Activated CD8-positive, alpha-beta memory T cell treated with anti-CD3 and anti-CD28 coated beads, Interleukin-2, amount 10 ng/mL, durations not matched to agents 7 days and 5 days (primary cell): ENCODE measurements at regions not wholly inside any gene's neighbourhood (a gene's known extent, or its start where the extent isn't known, plus 50 kb on each side); places are given as distances from the start of the nearest gene placed in this dataset.

Experiments
- ATAC-seq: fragments of 150-1000 bp; cut with Tn5 transposase; one replicate; pipeline ENCODE4 v1.10.0; 2021; ENCODE audit warnings: moderate library complexity
- CTCF ChIA-PET: fragments of 350-600 bp; sonication (Branson Sonifier 250); formaldehyde crosslinking; loops from one replicate; lab custom pipeline; 2021; ENCODE audit warnings: antibody characterized with exemption; lab: Charles Lee
- DNase-seq: peaks from one replicate; pipeline ENCODE4 v3.0.0-alpha.2; 2020
- H3K27ac Mint-ChIP-seq: one replicate; pipeline ENCODE4 v1.8.0; 2021; ENCODE audit warnings: mild to moderate bottlenecking, mixed read lengths
- H3K27me3 Mint-ChIP-seq: one replicate; pipeline ENCODE4 v1.8.0; 2021; ENCODE audit warnings: mixed read lengths
- H3K36me3 Mint-ChIP-seq: one replicate; pipeline ENCODE4 v1.8.0; 2021; ENCODE audit warnings: mild to moderate bottlenecking, mixed read lengths
- H3K4me1 Mint-ChIP-seq: one replicate; pipeline ENCODE4 v1.8.0; 2021; ENCODE audit warnings: mixed read lengths
- H3K4me3 Mint-ChIP-seq: one replicate; pipeline ENCODE4 v1.8.0; 2021; ENCODE audit warnings: mild to moderate bottlenecking, moderate library complexity, mixed read lengths
- H3K9me3 Mint-ChIP-seq: one replicate; pipeline ENCODE4 v1.8.0; 2022; ENCODE audit warnings: low read depth, mixed read lengths

DNA sequence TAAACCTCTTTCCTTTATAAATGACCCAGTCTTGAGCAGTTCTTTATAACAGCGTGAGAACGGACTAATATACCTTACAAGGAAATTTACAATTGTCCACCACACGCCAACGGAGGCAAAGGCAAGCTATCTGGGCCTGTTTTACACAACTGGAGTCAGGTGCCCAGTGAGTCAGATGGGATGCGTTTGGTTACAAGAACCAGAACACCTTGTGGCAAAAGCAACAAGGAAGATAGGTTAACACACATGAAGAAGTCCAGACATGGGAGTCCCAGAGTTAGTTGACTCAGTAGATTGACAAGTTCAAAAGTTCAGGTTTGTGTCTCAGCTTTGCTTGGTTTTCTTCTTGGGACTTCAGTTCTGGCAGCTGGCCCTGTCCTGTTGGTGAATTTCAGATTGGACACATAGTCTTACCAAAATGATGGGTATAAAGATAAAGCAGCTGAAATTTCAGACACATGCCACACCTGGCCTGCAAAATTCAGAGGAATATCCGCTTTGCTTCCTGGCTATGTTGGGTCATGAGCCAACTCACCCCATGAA lies 97.9 kb downstream of the PXDC1 start:
- Mint-ChIP-seq H3K4me1 (no peaks in the 10 kb centered on the region), H3K27ac (no peak overlapping the region), H3K9me3 (no peaks in the 10 kb centered on the region), H3K4me3 (no peak overlapping the region), H3K27me3 (peaks cover 3% of the 10 kb centered on the region), H3K36me3 (no peaks in the 10 kb centered on the region)
- CTCF ChIA-PET = no interaction called here
- DNase-seq = no peak
- no peak for ATAC-seq

DNA sequence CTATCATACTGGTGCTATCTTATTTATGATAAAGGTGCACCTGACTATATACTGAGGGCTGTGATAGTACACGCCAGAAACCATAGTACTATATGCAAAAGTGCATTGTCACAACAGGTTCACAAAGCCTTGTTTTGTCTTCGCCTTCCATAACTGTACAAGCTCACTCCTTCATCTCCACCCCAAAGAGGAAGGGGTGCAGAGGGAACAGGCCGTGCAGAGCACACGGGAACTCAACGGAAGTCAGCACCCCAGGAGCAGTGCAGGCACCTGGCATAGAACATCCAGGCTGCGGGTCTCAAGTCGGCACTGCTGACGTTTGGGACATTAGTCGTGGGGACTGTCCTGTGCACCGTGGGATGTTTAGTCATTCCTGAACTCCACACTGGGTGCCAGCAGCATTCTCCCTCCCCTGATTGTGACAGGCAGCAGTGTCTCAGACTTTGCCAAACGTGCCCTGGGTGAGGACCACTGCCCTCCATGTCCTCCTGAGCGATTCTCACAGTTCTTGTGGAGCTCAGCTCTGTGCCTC lies 99.7 kb downstream of the PXDC1 start:
- Mint-ChIP-seq H3K9me3 (no peaks in the 10 kb centered on the region), H3K27ac (no peak overlapping the region), H3K27me3 (peaks cover 3% of the 10 kb centered on the region), H3K4me3 (no peak overlapping the region), H3K4me1 (no peaks in the 10 kb centered on the region), H3K36me3 (no peaks in the 10 kb centered on the region)
- no peak for ATAC-seq
- CTCF ChIA-PET = no interaction called here
- no peak for DNase-seq

DNA sequence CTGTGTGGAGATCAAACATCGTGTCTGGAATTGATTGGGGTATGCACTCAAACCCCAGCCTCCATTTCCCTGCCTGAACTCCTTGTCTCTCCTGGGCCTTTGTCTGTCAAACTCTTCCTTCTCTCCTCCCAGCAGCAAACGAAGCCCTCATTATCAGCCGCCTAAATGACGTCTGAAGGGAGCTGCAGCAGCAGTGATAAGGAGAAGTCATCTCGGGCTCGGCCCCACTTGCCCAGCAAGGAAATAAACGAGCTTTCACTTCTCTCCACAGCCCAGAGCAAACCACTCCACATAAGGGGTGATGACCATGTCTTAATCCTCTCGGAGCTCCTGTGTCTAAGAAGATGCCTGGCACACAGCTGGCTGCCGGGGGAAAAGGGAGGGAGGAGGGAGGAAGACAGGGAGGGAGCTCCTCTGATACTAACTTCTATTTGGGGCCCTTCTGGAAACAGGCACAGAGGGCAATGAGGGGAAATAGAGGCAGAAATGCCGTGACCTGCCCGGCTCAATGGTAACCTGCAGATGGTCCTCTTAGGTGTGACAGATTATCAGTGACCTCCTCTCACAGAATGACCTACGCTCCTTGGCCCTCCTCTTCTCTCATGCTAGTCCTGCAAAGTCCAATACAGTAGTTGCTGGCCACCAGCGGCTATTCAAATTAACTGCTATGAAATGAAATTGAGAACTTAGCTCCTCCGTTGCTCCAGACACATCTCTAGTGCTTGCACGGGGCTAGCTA lies 100.4 kb downstream of the PXDC1 start:
- peaks cover 2% of the 10 kb centered on the region for H3K27me3 Mint-ChIP-seq
- H3K9me3 Mint-ChIP-seq = no peaks in the 10 kb centered on the region
- no peak overlapping the region for H3K27ac Mint-ChIP-seq
- H3K4me3 Mint-ChIP-seq = no peak overlapping the region
- H3K36me3 Mint-ChIP-seq = no peaks in the 10 kb centered on the region
- CTCF ChIA-PET = no interaction called here
- no peak for DNase-seq
- no peaks in the 10 kb centered on the region for H3K4me1 Mint-ChIP-seq
- no peak for ATAC-seq

DNA sequence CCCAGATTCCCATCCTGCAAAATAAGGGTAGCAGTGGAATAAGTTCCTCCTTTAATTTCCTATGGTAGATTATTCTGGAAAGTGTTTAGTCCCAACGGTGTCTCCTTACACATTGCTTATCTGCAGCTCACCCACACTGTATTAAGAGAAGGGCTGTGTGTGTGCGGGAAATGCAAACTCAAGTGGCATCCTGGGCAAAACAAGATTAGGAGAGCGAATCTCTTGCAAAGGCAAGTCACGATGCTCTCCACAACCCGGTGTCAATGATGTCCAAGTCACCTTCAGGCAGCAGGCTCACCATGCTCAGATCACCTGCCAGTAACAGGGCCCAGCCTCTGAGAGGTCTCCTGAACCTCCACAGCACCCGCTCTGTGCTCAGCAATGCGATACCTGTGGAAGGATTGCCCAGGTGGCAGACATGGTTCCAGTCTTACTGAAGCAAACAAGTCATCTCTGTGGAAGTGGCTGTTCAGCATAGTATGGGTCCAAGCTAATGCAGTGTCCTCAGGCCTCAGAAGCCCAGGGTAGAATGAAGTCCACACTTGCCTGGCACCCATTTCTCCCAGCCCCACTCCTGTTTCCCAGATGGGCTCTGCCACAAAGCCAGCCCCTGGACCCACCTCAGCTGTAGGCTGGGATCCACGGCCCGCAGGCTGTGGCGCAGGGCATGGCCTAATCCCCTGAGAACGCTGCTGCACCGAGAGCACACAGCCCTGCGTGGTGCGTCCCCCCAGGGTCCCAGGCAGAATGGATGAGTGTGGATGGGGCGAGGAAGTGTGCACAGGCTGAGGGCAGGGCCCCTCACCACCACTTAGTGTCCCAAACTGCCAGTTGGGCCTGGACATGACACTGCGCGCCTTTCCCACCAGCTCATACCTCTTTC lies 101.2 kb downstream of the PXDC1 start:
- H3K4me1 Mint-ChIP-seq = no peaks in the 10 kb centered on the region
- CTCF ChIA-PET = no interaction called here
- no peak overlapping the region for H3K27ac Mint-ChIP-seq
- H3K9me3 Mint-ChIP-seq = no peaks in the 10 kb centered on the region
- no peak for ATAC-seq
- no peaks in the 10 kb centered on the region for H3K27me3 Mint-ChIP-seq
- H3K36me3 Mint-ChIP-seq = no peaks in the 10 kb centered on the region
- DNase-seq = peak; percentile 19
- H3K4me3 Mint-ChIP-seq = no peak overlapping the region

DNA sequence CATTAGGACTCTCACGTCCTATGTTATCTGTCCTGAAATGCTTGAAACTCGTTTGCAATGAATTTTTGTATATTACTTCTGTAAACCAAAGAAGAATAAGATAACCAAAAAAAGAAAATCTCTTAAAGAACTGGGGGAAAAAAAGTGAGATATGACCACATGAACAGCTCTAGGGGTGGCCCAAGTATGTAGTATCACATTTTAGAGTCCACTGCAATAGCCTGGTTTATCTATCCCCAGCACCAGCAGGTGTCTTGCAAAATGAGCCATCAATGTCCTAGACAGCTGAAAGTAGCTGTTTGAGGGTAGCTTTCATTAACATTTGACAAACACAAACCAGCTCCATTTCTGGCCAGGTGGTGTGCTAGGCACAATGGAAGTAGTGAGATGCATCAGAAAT lies 102.8 kb downstream of the PXDC1 start:
- H3K4me3 Mint-ChIP-seq = no peak overlapping the region
- DNase-seq (peak; percentile 5), ATAC-seq (no peak)
- H3K27ac Mint-ChIP-seq = no peak overlapping the region
- H3K36me3 Mint-ChIP-seq = no peaks in the 10 kb centered on the region
- CTCF ChIA-PET = interaction anchor here (0.9 kb wide), 1 partner anchor 84 kb away, joined by 3 read pairs; no protein-coding TSS in a partner anchor
- peaks cover 8% of the 10 kb centered on the region for H3K27me3 Mint-ChIP-seq
- H3K9me3 Mint-ChIP-seq = no peaks in the 10 kb centered on the region
- H3K4me1 Mint-ChIP-seq = no peaks in the 10 kb centered on the region

DNA sequence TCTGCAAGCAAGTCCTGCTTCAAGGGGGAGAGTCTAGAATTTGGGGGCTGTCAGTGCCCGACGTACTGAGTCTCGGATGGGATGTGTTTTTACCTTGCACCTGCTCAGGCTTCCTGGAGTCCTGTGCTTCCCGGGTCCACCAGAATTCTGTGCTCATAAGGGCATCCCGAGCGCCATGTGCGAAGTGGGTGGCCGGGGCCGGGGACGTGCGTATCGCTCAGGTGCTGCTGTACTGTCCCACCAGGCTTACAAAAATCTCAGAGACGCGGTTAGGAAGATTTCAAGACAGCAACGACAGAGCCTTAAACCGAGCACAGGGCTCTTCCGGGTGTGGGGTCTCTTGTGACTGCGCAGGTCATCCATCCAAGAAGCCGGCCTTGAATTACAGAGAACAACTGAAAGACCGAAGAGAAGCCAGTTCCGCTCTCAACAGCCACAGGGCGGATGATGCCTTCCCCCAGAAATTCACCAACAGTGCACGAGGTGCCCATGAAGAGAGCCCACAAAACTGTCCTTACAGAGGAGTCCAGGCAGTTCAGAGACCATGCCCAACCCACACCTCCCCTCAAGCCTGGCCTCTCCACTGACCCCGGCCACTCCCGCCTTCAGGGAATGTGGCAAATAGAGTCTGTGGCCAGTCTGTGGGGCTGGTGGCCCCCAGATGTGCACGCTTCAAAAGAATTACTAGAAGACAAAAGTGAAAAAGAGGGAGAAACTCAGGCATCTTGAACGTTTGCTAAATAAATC lies 104.7 kb downstream of the PXDC1 start:
- CTCF ChIA-PET = no interaction called here
- Mint-ChIP-seq H3K4me1 (no peaks in the 10 kb centered on the region), H3K9me3 (no peaks in the 10 kb centered on the region), H3K27me3 (peaks cover 12% of the 10 kb centered on the region), H3K36me3 (no peaks in the 10 kb centered on the region), H3K27ac (no peak overlapping the region), H3K4me3 (no peak overlapping the region)
- ATAC-seq (no peak), DNase-seq (peak; percentile 11)

DNA sequence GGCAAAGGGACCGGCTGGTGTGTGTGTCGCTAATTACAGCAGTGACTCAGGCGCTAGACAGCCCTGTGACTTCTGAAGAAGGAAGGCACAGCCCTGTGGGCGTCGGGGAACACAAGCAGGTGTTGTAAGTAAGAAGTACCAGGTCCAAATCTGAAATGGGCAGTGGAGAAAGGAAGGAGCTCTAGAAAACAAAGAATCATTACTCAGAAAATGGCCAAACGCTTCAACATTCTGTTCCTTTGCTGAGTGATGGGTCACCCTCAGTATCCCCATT lies 106.8 kb downstream of the PXDC1 start:
- H3K36me3 Mint-ChIP-seq = no peaks in the 10 kb centered on the region
- CTCF ChIA-PET = no interaction called here
- ATAC-seq = no peak
- peak; percentile 16 for DNase-seq
- H3K4me1 Mint-ChIP-seq = no peaks in the 10 kb centered on the region
- no peak overlapping the region for H3K27ac Mint-ChIP-seq
- no peak overlapping the region for H3K4me3 Mint-ChIP-seq
- H3K9me3 Mint-ChIP-seq = no peaks in the 10 kb centered on the region
- H3K27me3 Mint-ChIP-seq = peaks cover 16% of the 10 kb centered on the region

DNA sequence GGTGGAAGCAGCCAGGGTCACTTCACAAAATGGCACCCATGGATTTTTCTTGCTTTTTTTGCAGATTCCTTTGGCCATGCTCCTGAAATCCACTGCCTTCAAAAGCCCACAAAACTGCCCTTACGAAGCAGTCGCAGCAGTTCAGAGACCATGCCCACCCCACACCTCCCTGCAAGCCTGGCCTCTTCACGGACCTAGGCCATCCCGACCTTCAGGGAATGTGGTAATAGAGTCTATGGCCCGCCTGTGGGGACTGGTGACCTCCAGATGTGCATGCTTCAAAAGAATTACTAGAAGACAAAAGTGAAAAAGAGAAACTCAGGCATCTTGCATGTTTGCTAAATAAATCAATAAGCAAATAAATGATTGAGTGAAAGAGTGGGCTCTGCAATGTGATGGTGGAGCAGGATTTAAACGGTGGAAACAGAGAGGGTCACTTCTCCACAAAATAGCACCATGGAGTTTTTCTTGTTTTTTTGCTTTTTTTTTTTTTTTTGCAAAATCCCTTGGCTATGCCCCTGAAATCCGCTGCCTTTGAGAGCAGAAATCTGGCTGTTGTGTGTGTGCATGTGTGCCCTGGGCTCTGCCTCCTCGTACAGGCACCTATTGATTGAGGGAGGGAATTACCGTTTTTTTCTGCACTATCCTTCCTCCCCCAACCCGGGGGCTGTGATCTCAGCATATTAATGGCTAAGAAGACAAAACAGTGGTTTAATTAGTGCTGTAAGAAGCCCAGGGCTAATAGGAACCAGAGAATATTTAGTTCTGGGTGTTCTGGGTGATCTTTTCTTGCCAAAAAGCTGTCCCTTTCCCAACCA lies 107.4 kb downstream of the PXDC1 start:
- Mint-ChIP-seq H3K4me3 (no peak overlapping the region), H3K36me3 (no peaks in the 10 kb centered on the region), H3K4me1 (no peaks in the 10 kb centered on the region), H3K27me3 (peaks cover 18% of the 10 kb centered on the region), H3K9me3 (no peaks in the 10 kb centered on the region), H3K27ac (no peak overlapping the region)
- DNase-seq (no peak), ATAC-seq (no peak)
- CTCF ChIA-PET = no interaction called here

DNA sequence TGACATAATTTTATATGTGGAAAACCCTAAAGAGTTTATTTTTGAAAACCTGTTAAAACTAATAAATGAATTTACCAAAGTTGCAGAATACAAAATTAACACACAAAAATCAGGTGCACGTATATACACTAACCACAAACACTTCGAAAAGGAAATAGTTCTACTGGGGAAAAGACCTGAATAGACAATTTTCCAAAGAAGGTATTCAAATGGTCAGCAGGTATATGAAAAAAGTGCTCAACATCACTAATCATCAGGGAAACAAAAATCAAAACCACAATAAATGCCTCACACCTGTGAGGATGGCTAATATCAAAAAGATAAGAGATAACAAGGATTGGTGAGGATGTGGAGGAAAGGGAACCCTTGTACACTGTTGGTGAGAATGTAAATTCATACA lies 110.6 kb downstream of the PXDC1 start:
- H3K27ac Mint-ChIP-seq = no peak overlapping the region
- DNase-seq = no peak
- H3K36me3 Mint-ChIP-seq = no peaks in the 10 kb centered on the region
- no peak overlapping the region for H3K4me3 Mint-ChIP-seq
- no peaks in the 10 kb centered on the region for H3K9me3 Mint-ChIP-seq
- ATAC-seq = no peak
- H3K27me3 Mint-ChIP-seq = peaks cover 28% of the 10 kb centered on the region
- H3K4me1 Mint-ChIP-seq = no peaks in the 10 kb centered on the region
- CTCF ChIA-PET = no interaction called here

DNA sequence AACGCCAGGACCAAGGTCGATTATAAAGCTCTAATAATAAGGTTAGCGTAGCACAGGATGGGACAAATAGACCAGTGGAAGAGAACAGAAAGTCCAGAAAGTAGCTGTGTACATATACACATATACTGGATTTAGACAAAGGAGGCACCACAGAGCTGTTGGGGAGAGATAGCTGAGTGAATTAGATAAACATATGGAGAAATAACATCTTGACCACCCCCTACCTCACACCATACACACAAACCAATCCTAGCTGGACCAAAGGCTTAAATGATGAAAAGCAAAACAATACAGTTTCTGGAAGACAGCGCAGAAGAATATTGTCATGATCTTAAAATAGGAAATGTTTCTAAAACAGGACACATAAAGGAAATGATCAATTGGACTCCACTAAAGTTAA lies 112.9 kb downstream of the PXDC1 start:
- H3K36me3 Mint-ChIP-seq = no peaks in the 10 kb centered on the region
- CTCF ChIA-PET = no interaction called here
- DNase-seq = no peak
- peaks cover 21% of the 10 kb centered on the region for H3K27me3 Mint-ChIP-seq
- H3K27ac Mint-ChIP-seq = no peak overlapping the region
- no peak overlapping the region for H3K4me3 Mint-ChIP-seq
- no peaks in the 10 kb centered on the region for H3K9me3 Mint-ChIP-seq
- no peaks in the 10 kb centered on the region for H3K4me1 Mint-ChIP-seq
- no peak for ATAC-seq

DNA sequence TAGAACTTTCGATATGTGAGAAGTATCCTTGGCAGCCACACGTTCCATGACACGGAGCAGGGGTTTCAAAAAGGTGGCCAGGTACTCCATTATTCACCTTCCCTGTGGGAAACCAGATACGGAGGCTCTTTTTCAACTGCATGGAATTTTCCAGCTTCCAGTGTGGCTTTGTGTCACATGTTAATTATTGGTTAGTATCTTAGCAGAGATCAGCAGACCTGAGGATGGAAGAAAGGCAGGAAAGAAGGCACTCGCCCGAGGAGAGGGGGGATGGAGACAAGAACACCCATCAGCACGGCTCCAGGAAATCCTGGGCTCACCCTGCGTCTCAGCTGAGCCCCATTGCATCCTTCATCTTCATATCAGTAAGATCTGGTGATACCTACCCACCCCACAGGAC lies 115.5 kb downstream of the PXDC1 start:
- no peaks in the 10 kb centered on the region for H3K4me1 Mint-ChIP-seq
- CTCF ChIA-PET = no interaction called here

DNA sequence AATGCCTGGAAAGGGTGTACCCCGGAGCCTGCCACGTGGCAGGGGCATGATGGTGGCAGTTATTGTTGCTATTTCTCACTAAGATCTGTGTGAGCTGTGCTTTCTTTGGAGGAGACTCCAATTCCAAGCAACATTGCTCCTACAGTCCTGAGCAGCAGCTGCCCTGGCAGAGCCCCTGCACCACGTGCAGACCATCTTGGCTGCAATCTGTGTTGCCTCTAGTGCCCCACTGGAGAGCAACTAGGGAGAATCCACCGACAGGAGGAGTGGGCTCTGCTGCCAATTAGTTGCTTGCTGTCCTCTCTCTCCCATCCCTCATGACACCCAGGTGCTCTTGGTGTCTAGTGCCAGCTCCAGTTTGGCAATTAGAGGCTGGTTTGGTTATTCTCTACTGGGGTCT lies 116.0 kb downstream of the PXDC1 start:
- Mint-ChIP-seq H3K4me1 (no peaks in the 10 kb centered on the region), H3K4me3 (no peak overlapping the region), H3K27me3 (peaks cover 15% of the 10 kb centered on the region), H3K36me3 (no peaks in the 10 kb centered on the region), H3K9me3 (no peaks in the 10 kb centered on the region), H3K27ac (no peak overlapping the region)
- CTCF ChIA-PET = no interaction called here
- DNase-seq (no peak), ATAC-seq (no peak)

More for the DNA sequence above, 115.5 kb downstream of the PXDC1 start:
- Mint-ChIP-seq H3K36me3 (no peaks in the 10 kb centered on the region), H3K4me3 (no peak overlapping the region), H3K9me3 (no peaks in the 10 kb centered on the region), H3K27ac (no peak overlapping the region), H3K27me3 (peaks cover 15% of the 10 kb centered on the region)
- ATAC-seq (no peak), DNase-seq (no peak)
